LNCaP clone FGC (cell line): ENCODE measurements at regions not wholly inside any gene's neighbourhood (a gene's known extent, or its start where the extent isn't known, plus 50 kb on each side); places are given as distances from the start of the nearest gene placed in this dataset.

ENCODE experiments used
- DNase-seq: peaks from one replicate; pipeline ENCODE4 v3.0.0-alpha.2; 2011; ENCODE audit warnings: low read depth
- H3K4me3 ChIP-seq: 2 replicates; pipeline ENCODE4 v1.5.1; 2011; ENCODE audit warnings: mild to moderate bottlenecking, low read depth, low read length, control low read depth
- CTCF ChIP-seq: IDR thresholded peaks from 2 replicates; pipeline ENCODE4 v1.5.1; 2012; ENCODE audit warnings: mild to moderate bottlenecking; ENCODE audit not compliant: control insufficient read depth, insufficient read depth; ENCODE audit errors: extremely low read depth

GRCh38 chr4:26094911-26095310 is 180.9 kb downstream of the SMIM20 start:
- DNase-seq: no peak
- no peak overlapping the region for H3K4me3 ChIP-seq
- TF ChIP-seq CTCF: no peak

GRCh38 chr4:26099967-26100366 is 185.9 kb downstream of the SMIM20 start:
- no peak overlapping the region for H3K4me3 ChIP-seq
- DNase-seq: no peak
- no peak for TF ChIP-seq CTCF

GRCh38 chr4:26101011-26101410 is 187.0 kb downstream of the SMIM20 start:
- no peak for DNase-seq
- TF ChIP-seq CTCF: no peak
- no peak overlapping the region for H3K4me3 ChIP-seq

GRCh38 chr4:26104056-26104685 is 190.2 kb downstream of the SMIM20 start:
- no peak for TF ChIP-seq CTCF
- no peak for DNase-seq
- no peak overlapping the region for H3K4me3 ChIP-seq

DNA sequence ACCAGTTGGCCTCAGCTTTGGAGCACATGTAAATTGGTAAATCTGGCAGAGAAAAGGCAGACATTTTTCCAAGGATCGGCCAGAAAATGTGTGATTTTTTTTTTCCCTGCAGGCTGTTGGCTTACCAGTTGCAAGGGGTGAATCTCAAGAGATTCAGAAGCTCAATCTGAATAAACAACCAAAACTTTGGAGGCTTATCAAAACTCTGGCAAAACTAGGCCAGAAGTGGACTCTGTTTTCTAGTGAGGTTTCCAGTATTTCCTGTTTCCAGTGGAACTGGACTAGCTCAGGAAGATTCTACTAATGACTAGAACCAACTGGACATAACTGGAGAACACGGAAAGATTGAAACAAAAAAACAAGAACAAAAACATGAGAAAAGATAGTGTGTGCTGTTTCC is 191.3 kb downstream of the SMIM20 start:
- DNase-seq: no peak
- TF ChIP-seq CTCF: no peak

DNA sequence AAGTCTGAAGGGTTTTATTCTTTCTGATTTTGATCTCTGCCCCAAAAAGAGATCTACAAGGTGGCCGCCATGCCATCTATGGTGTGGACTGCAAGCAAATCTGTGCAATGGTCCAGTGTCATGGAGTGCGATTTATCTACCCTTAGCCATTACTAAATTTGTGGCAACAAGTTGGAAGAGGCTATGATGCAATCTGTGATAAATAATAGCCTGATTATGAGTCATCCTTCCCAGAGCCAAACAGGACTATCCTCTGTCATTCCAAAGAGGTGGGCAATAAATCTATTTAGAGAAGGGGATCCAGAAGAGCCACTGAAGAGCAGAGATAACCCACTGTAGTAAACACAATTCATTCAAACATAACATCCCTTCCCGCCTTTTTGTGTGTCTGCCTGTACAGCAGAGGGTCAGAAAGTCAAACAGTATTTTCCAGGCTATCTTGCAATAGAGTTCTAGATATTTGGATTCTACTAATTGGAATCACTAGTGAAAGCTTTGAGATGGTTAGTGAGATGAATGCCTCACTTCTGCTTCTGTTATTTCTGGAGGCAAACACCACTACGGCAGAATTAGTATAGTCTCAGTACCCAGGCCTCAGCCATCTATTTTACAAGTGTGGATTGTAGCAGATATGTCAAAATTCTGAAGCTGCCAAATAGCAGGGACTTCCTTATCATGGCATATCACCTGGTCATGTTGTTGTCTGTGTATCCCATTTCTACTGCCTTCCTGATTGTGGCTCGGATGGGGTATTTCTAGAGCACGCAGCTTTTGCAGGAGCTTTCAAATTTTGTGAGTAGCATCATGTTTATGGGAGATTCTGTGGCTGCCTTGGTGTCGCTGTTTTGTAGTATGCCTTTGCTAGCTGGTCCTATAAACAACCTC is 192.0 kb downstream of the SMIM20 start:
- no peak for TF ChIP-seq CTCF
- H3K4me3 ChIP-seq: no peak overlapping the region
- DNase-seq: no peak

More for the DNA sequence above, 191.3 kb downstream of the SMIM20 start:
- H3K4me3 ChIP-seq: no peak overlapping the region

GRCh38 chr4:26106776-26107175 is 192.8 kb downstream of the SMIM20 start:
- no peak for TF ChIP-seq CTCF
- no peak overlapping the region for H3K4me3 ChIP-seq
- DNase-seq: no peak
